BE2C (cell line): ENCODE measurements at regions not wholly inside any gene's neighbourhood (a gene's known extent, or its start where the extent isn't known, plus 50 kb on each side); places are given as distances from the start of the nearest gene placed in this dataset.

Experiments used
- DNase-seq: peaks from one replicate; pipeline ENCODE4 v3.0.0-alpha.2; 2020
- H3K27me3 ChIP-seq: fragments of 250-450 bp; sonication (Bioruptor Pico); 2 replicates; pipeline ENCODE4 v1.5.1; 2020; ENCODE audit warnings: mild to moderate bottlenecking
- H3K36me3 ChIP-seq: fragments of 250-450 bp; sonication (Bioruptor Pico); 2 replicates; pipeline ENCODE4 v1.5.1; 2020; ENCODE audit warnings: mild to moderate bottlenecking
- H3K4me1 ChIP-seq: fragments of 250-450 bp; sonication (Bioruptor Pico); 2 replicates; pipeline ENCODE4 v1.5.1; 2020
- H3K4me3 ChIP-seq: 2 replicates; pipeline ENCODE4 v1.5.1; 2011; ENCODE audit warnings: low read depth, low read length
- H3K9me3 ChIP-seq: fragments of 250-450 bp; sonication (Bioruptor Pico); 2 replicates; pipeline ENCODE4 v1.5.1; 2020
- CTCF ChIP-seq: IDR thresholded peaks from 2 replicates; pipeline ENCODE4 v1.5.1; 2012; ENCODE audit warnings: mild to moderate bottlenecking, low read depth, low read length

GRCh38 chrX:129037389-129037788, 485.9 kb downstream of the SMARCA1 start:
- no peaks in the 10 kb centered on the region for H3K4me1 ChIP-seq
- no peaks in the 10 kb centered on the region for H3K9me3 ChIP-seq
- H3K27me3 ChIP-seq: no peaks in the 10 kb centered on the region
- no peak for TF ChIP-seq CTCF
- no peak for DNase-seq
- no peak overlapping the region for H3K4me3 ChIP-seq
- no peaks in the 10 kb centered on the region for H3K36me3 ChIP-seq

GRCh38 chrX:129035180-129035579, 488.1 kb downstream of the SMARCA1 start:
- no peak for DNase-seq

GRCh38 chrX:129034196-129034595, 489.1 kb downstream of the SMARCA1 start:
- Histone ChIP-seq H3K9me3 (no peaks in the 10 kb centered on the region), H3K27me3 (no peaks in the 10 kb centered on the region), H3K4me3 (no peak overlapping the region), H3K4me1 (no peaks in the 10 kb centered on the region), H3K36me3 (no peaks in the 10 kb centered on the region)
- no peak for DNase-seq
- no peak for TF ChIP-seq CTCF

More at GRCh38 chrX:129035180-129035579, 488.1 kb downstream of the SMARCA1 start:
- Histone ChIP-seq H3K4me3 (no peak overlapping the region), H3K4me1 (no peaks in the 10 kb centered on the region), H3K27me3 (no peaks in the 10 kb centered on the region), H3K9me3 (no peaks in the 10 kb centered on the region), H3K36me3 (no peaks in the 10 kb centered on the region)
- no peak for TF ChIP-seq CTCF

- H3K27me3 ChIP-seq: no peaks in the 10 kb centered on the region
- H3K36me3 ChIP-seq: no peaks in the 10 kb centered on the region
- TF ChIP-seq CTCF: no peak
- no peak for DNase-seq
- H3K9me3 ChIP-seq: no peaks in the 10 kb centered on the region
- no peaks in the 10 kb centered on the region for H3K4me1 ChIP-seq
- no peak overlapping the region for H3K4me3 ChIP-seq
Measured at GRCh38 chrX:129026202-129026601, 497.1 kb downstream of the SMARCA1 start.

GRCh38 chrX:129025376-129025775, 497.9 kb downstream of the SMARCA1 start:
- DNase-seq: no peak
- no peak for TF ChIP-seq CTCF
- H3K27me3 ChIP-seq: no peaks in the 10 kb centered on the region
- no peaks in the 10 kb centered on the region for H3K36me3 ChIP-seq
- no peak overlapping the region for H3K4me3 ChIP-seq
- H3K9me3 ChIP-seq: no peaks in the 10 kb centered on the region
- no peaks in the 10 kb centered on the region for H3K4me1 ChIP-seq

GRCh38 chrX:129019412-129019811, 503.9 kb downstream of the SMARCA1 start:
- H3K27me3 ChIP-seq: no peaks in the 10 kb centered on the region
- no peak for TF ChIP-seq CTCF

More at GRCh38 chrX:129019412-129019811, 503.9 kb downstream of the SMARCA1 start:
- Histone ChIP-seq H3K9me3 (no peaks in the 10 kb centered on the region), H3K4me1 (no peaks in the 10 kb centered on the region), H3K4me3 (no peak overlapping the region), H3K36me3 (no peaks in the 10 kb centered on the region)
- DNase-seq: no peak
